K562 (cell line): ENCODE measurements at regions not wholly inside any gene's neighbourhood (a gene's known extent, or its start where the extent isn't known, plus 50 kb on each side); places are given as distances from the start of the nearest gene placed in this dataset.

Source experiments
- ATAC-seq: fragments of 200-7000 bp; cut with Tn5 transposase; 3 replicates; pipeline ENCODE4 v1.9.1; 2020; ENCODE audit warnings: moderate library complexity
- BruUV-seq: library from RNA; stranded (reverse); fragments of 400-500 nt; replicated peaks from 2 replicates; lab custom pipeline; 2021; lab: Mats Ljungman, UMichigan
- CTCF ChIA-PET: fragments of 300-600 bp; formaldehyde crosslinking; extraction: SDS; loops from one replicate; lab custom pipeline; 2021; ENCODE audit warnings: low intra/inter-chr PET ratio; lab: Yijun Ruan, JAX
- POLR2A ChIA-PET: fragments of 300-600, 350-650 bp; sonication (Branson Sonifier 250); formaldehyde crosslinking; extraction: SDS; loops from one replicate; lab custom pipeline; 2021; ENCODE audit warnings: antibody characterized with exemption, inconsistent platforms; lab: Yijun Ruan, JAX
- DNase-seq, 4 experiments: peaks; one replicate each; pipeline versions ENCODE4 v3.0.0 to v3.0.0-alpha.2; 2011 to 2018; ENCODE audit warnings: low spot score in 3 of 4, mixed read lengths in 3 of 4; ENCODE audit errors: extremely low read depth in 1 of 4
- FAIRE-seq: peaks from 2 replicates; lab custom pipeline; 2011; peaks lifted over from hg19 to GRCh38; lab: Jason Lieb, UNC
- H2AFZ ChIP-seq: 2 replicates; pipeline ENCODE4 v1.6.0; 2011; ENCODE audit warnings: low read depth, low read length, control low read depth, inconsistent platforms
- H3K27ac ChIP-seq: fragments of 200-600 bp; 3 replicates; pipeline ENCODE4 v1.8.0; 2011; ENCODE audit warnings: low read depth, mild to moderate bottlenecking, control low read depth, inconsistent platforms, low read length, moderate library complexity, mixed read lengths; ENCODE audit errors: extremely low read depth
- H3K27me3 ChIP-seq, 2 experiments: fragments of 300-600 bp in 1 of 2; 2 replicates in 1 of 2; 3 replicates in 1 of 2; pipeline versions ENCODE4 v1.6.0 to v1.8.0; 2011; ENCODE audit warnings: inconsistent platforms in 2 of 2, low read length in 2 of 2, mild to moderate bottlenecking in 1 of 2, mixed read lengths in 1 of 2, moderate library complexity in 1 of 2; ENCODE audit not compliant: control insufficient read depth in 2 of 2, insufficient read depth in 2 of 2
- H3K36me3 ChIP-seq: fragments of 300-600 bp; 3 replicates; pipeline ENCODE4 v1.8.0; 2011; ENCODE audit warnings: mild to moderate bottlenecking, low read length, inconsistent platforms; ENCODE audit not compliant: control insufficient read depth, insufficient read depth
- H3K4me1 ChIP-seq, 2 experiments: fragments of 200-600 bp in 1 of 2; replicated peaks in 1 of 2; 2 replicates in 1 of 2; 3 replicates in 1 of 2; pipeline versions ENCODE4 v1.5.1 to v1.8.0; 2011; ENCODE audit warnings: inconsistent platforms in 2 of 2, low read length in 2 of 2, mild to moderate bottlenecking in 1 of 2, mixed read lengths in 1 of 2, moderate library complexity in 1 of 2; ENCODE audit not compliant: control insufficient read depth in 2 of 2, insufficient read depth in 2 of 2
- H3K4me2 ChIP-seq: 2 replicates; pipeline ENCODE4 v1.6.1; 2011; ENCODE audit warnings: low read length, control low read depth, inconsistent platforms, mixed read lengths; ENCODE audit not compliant: insufficient read depth
- H3K4me3 ChIP-seq: fragments of 200-600 bp; sonication (generic), shearing (Covaris generic); 2 replicates; pipeline ENCODE4 v1.5.1; 2016; ENCODE audit warnings: control low read depth, inconsistent platforms
- H3K79me2 ChIP-seq: fragments of 200-600 bp; 3 replicates; pipeline ENCODE4 v1.8.0; 2011; ENCODE audit warnings: low read length, inconsistent platforms; ENCODE audit not compliant: control insufficient read depth, insufficient read depth
- H3K9ac ChIP-seq, 2 experiments: 2 replicates each; pipeline versions ENCODE4 v1.6.0 to v1.6.1; 2011; ENCODE audit warnings: low read depth in 2 of 2, low read length in 2 of 2, control low read depth in 1 of 2, inconsistent platforms in 1 of 2, mild to moderate bottlenecking in 1 of 2, mixed read lengths in 1 of 2; ENCODE audit not compliant: insufficient read depth in 1 of 2
- H3K9me1 ChIP-seq: one replicate; pipeline ENCODE4 v1.6.0; 2011; ENCODE audit warnings: inconsistent platforms, mild to moderate bottlenecking, low read length, moderate library complexity; ENCODE audit not compliant: control insufficient read depth, insufficient read depth
- H3K9me3 ChIP-seq: replicated peaks from 2 replicates; pipeline ENCODE4 v1.5.1; 2011; ENCODE audit warnings: low read depth, low read length, inconsistent platforms; ENCODE audit not compliant: control insufficient read depth, insufficient read depth
- H4K20me1 ChIP-seq: replicated peaks from 2 replicates; pipeline ENCODE4 v1.6.1; 2011; ENCODE audit warnings: low read length, inconsistent platforms, mixed read lengths; ENCODE audit not compliant: control insufficient read depth, insufficient read depth
- BDP1 ChIP-seq: IDR thresholded peaks from 3 replicates; pipeline ENCODE4 v1.6.1; 2011; ENCODE audit not compliant: insufficient read length, insufficient read depth
- ETV5 ChIP-seq: sonication (generic); formaldehyde crosslinking; IDR thresholded peaks from 2 replicates; pipeline ENCODE4 v1.4.0; 2020; ENCODE audit warnings: low read depth, mild to moderate bottlenecking, missing genetic modification reagents
- GABPA ChIP-seq: fragments of 200-800 bp; sonication (Bioruptor generic); conservative IDR thresholded peaks from 2 replicates; pipeline ENCODE4 v1.6.1; 2016; ENCODE audit warnings: low read depth, missing genetic modification characterization, missing compliant biosample characterization
- L3MBTL2 ChIP-seq: fragments of 450-650 bp; IDR thresholded peaks from 2 replicates; pipeline ENCODE4 v1.6.1; 2016; ENCODE audit warnings: mild to moderate bottlenecking, moderate library complexity
- NFRKB ChIP-seq: fragments of 450-650 bp; IDR thresholded peaks from 2 replicates; pipeline ENCODE4 v1.6.1; 2016; ENCODE audit warnings: low read depth
- NR2C1 ChIP-seq, 2 experiments: fragments of 450-650 bp; IDR thresholded peaks; 2 replicates each; pipeline ENCODE4 v1.6.1; 2017; ENCODE audit warnings: mild to moderate bottlenecking in 2 of 2, antibody characterized with exemption in 1 of 2, inconsistent platforms in 1 of 2, missing compliant biosample characterization in 1 of 2, missing genetic modification characterization in 1 of 2
- SOX6 ChIP-seq: fragments of 450-650 bp; IDR thresholded peaks from 2 replicates; pipeline ENCODE4 v1.6.1; 2014; ENCODE audit warnings: mild to moderate bottlenecking
- TAF1 ChIP-seq: IDR thresholded peaks from 2 replicates; pipeline ENCODE4 v1.6.1; 2011; ENCODE audit warnings: mild to moderate bottlenecking, low read length, moderate library complexity; ENCODE audit not compliant: insufficient read depth, control insufficient read depth, severe bottlenecking; ENCODE audit errors: extremely low read depth
- TEAD4 ChIP-seq, 2 experiments: sonication (generic) in 1 of 2; formaldehyde crosslinking in 1 of 2; IDR thresholded peaks; 2 replicates each; pipeline versions ENCODE4 v1.6.1 to v1.8.0; 2012 to 2022; ENCODE audit warnings: borderline replicate concordance in 1 of 2, inconsistent platforms in 1 of 2, low read length in 1 of 2, mild to moderate bottlenecking in 1 of 2, missing genetic modification reagents in 1 of 2
- ZC3H11A ChIP-seq: IDR thresholded peaks from 2 replicates; pipeline ENCODE4 v1.6.1; 2012; ENCODE audit warnings: low read depth, low read length, improper control_type of control experiment
- ZNF639 ChIP-seq, 2 experiments: fragments of 200-800 bp in 1 of 2; sonication (Bioruptor generic) in 1 of 2; sonication (generic) in 1 of 2; formaldehyde crosslinking in 1 of 2; IDR thresholded peaks in 1 of 2; conservative IDR thresholded peaks in 1 of 2; 2 replicates each; pipeline versions ENCODE4 v1.5.0 to v1.6.1; 2016 to 2020; ENCODE audit warnings: missing compliant biosample characterization in 1 of 2, missing genetic modification characterization in 1 of 2, missing genetic modification reagents in 1 of 2
- WGBS: fragments of 100-300 bp; shearing (Covaris generic); methylation state at CpG from one replicate; pipeline ENCODE4 v1.1.6; 2016; ENCODE audit warnings: low coverage, mixed read lengths; ENCODE audit not compliant: insufficient coverage; ENCODE audit errors: missing lambda C conversion rate; 5-methylcytosine and 5-hydroxymethylcytosine counted together
- in situ Hi-C: fragments of 300-500 bp; cut with MboI; formaldehyde crosslinking; loops from 4 replicates; pipeline ENCODE4 v1.15.0; 2018; ENCODE audit warnings: inconsistent platforms, mixed read lengths
- intact Hi-C: fragments of 100-400 bp; cut with micrococcal nuclease; formaldehyde crosslinking; loops from 2 replicates; pipeline ENCODE4 v1.14.2; 2022

GRCh38 chr5:89097103-89097502 lies 214.1 kb upstream of the MEF2C start:
- no peak overlapping the region for H2AFZ ChIP-seq
- H4K20me1 ChIP-seq = no peaks in the 10 kb centered on the region
- H3K4me1 ChIP-seq = no peaks in the 10 kb centered on the region
- intact Hi-C loops (no loop called here), in situ Hi-C loops (no loop called here)
- H3K9me1 ChIP-seq = no peaks in the 10 kb centered on the region
- ATAC-seq (no peak), DNase-seq (no peak), FAIRE-seq (no peak)
- no peak overlapping the region for H3K4me2 ChIP-seq
- no peaks in the 10 kb centered on the region for H3K36me3 ChIP-seq
- no peak overlapping the region for H3K9ac ChIP-seq
- no peaks in the 10 kb centered on the region for H3K27me3 ChIP-seq
- no TSS peak for BruUV-seq
- no peaks in the 10 kb centered on the region for H3K9me3 ChIP-seq
- ChIA-PET POLR2A (no interaction called here), CTCF (no interaction called here)
- H3K27ac ChIP-seq = no peak overlapping the region
- H3K4me3 ChIP-seq = no peak overlapping the region
- TF ChIP-seq NFRKB = no peak
- TF ChIP-seq NR2C1 (IDR thresholded peaks at IDR 0.05) = no peak
- no peak for TF ChIP-seq NR2C1 (tag; IDR thresholded peaks at IDR 0.05)
- TF ChIP-seq ZNF639 (CRISPR knock-in tag; conservative IDR thresholded peaks at IDR 0.05 in 1 of 2, IDR thresholded peaks at IDR 0.05 in 1 of 2) = no peak
- no peak for TF ChIP-seq SOX6
- no peak for TF ChIP-seq BDP1
- TF ChIP-seq GABPA (tag) = no peak
- no peak for TF ChIP-seq ETV5 (CRISPR knock-in tag)
- TF ChIP-seq TEAD4 (IDR thresholded peaks at IDR 0.05; ENCODE audit: low read length) = no peak
- no peak for TF ChIP-seq TEAD4 (CRISPR knock-in tag; IDR thresholded peaks at IDR 0.05; ENCODE audit: borderline replicate concordance)
- no peak for TF ChIP-seq TAF1
- no peak for TF ChIP-seq ZC3H11A
- no peak for TF ChIP-seq L3MBTL2
- H3K79me2 ChIP-seq = no peaks in the 10 kb centered on the region
- 45% methylated on average over 3 of the region's 3 CpGs for WGBS
